ENCODE measurements at regions not wholly inside any gene's neighbourhood (a gene's known extent, or its start where the extent isn't known, plus 50 kb on each side); places are given as distances from the start of the nearest gene placed in this dataset.

GRCh38 chr16:85373741-85374570 is 239.2 kb upstream of the GSE1 start:
- Histone ChIP-seq H3K36me3 (no peaks in the 10 kb centered on the region), H3K9me3 (no peaks in the 10 kb centered on the region), H3K4me1 (no peaks in the 10 kb centered on the region), H3K27ac (no peak overlapping the region), H3K27me3 (no peaks in the 10 kb centered on the region), H3K4me3 (no peak overlapping the region)
- no peak for DNase-seq
- intact Hi-C loops (cut with DNase I; ENCODE audit: low total_unique reads) = no loop called here
- TF ChIP-seq CTCF (IDR thresholded peaks at IDR 0.05) = no peak
- no peak for TF ChIP-seq POLR2A (IDR thresholded peaks at IDR 0.05)

GRCh38 chr16:85374571-85374872 is 238.6 kb upstream of the GSE1 start:
- intact Hi-C loops (cut with DNase I; ENCODE audit: low total_unique reads) = no loop called here
- Histone ChIP-seq H3K27me3 (no peaks in the 10 kb centered on the region), H3K9me3 (no peaks in the 10 kb centered on the region), H3K27ac (no peak overlapping the region), H3K4me3 (no peak overlapping the region), H3K4me1 (no peaks in the 10 kb centered on the region), H3K36me3 (no peaks in the 10 kb centered on the region)
- no peak for DNase-seq
- TF ChIP-seq POLR2A (IDR thresholded peaks at IDR 0.05) (no peak), CTCF (IDR thresholded peaks at IDR 0.05) (no peak)

GRCh38 chr16:85375282-85375681 is 237.8 kb upstream of the GSE1 start:
- H3K4me3 ChIP-seq = no peak overlapping the region
- H3K36me3 ChIP-seq = no peaks in the 10 kb centered on the region
- no peak for DNase-seq
- no peaks in the 10 kb centered on the region for H3K4me1 ChIP-seq
- H3K27me3 ChIP-seq = no peaks in the 10 kb centered on the region
- H3K27ac ChIP-seq = no peak overlapping the region
- TF ChIP-seq POLR2A (IDR thresholded peaks at IDR 0.05) = no peak
- TF ChIP-seq CTCF (IDR thresholded peaks at IDR 0.05) = no peak
- no peaks in the 10 kb centered on the region for H3K9me3 ChIP-seq
- intact Hi-C loops (cut with DNase I; ENCODE audit: low total_unique reads) = no loop called here

- Histone ChIP-seq H3K9me3 (no peaks in the 10 kb centered on the region), H3K27ac (no peak overlapping the region), H3K4me1 (no peaks in the 10 kb centered on the region), H3K36me3 (no peaks in the 10 kb centered on the region), H3K4me3 (no peak overlapping the region), H3K27me3 (no peaks in the 10 kb centered on the region)
- no peak for TF ChIP-seq CTCF (IDR thresholded peaks at IDR 0.05)
- no peak for TF ChIP-seq POLR2A (IDR thresholded peaks at IDR 0.05)
- no peak for DNase-seq
- intact Hi-C loops (cut with DNase I; ENCODE audit: low total_unique reads) = no loop called here
Measured at GRCh38 chr16:85376292-85377095, 236.6 kb upstream of the GSE1 start.

All from uterus (tissue), 3 donors.